ENCODE measurements at regions not wholly inside any gene's neighbourhood (a gene's known extent, or its start where the extent isn't known, plus 50 kb on each side); places are given as distances from the start of the nearest gene placed in this dataset.

DNA sequence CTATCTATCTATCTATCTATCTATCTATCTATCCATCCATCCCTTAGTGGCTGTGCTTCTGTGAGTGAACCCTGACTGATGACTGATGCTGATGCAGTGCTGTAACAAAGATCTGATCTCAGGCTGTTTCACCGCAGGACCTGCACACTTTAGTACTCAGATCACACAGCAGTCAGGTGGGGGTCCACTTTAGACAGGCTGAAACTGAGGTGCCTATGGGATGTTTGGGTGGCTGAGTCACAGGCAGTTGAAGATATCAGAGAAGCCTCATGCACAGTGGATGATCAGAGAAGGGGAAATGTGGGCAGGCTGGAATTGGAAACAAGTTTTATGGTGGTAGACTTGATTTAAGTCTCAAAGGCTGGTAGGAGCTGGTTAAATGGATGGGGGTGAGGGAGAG is 156.4 kb downstream of the INSIG2 start:
- TF ChIP-seq CTCF (IDR thresholded peaks at IDR 0.05) (no peak), POLR2A (IDR thresholded peaks at IDR 0.05) (no peak)

Data from esophagus squamous epithelium (tissue), 4 donors.